Left forelimb (tissue), 1 donor: ENCODE measurements at regions not wholly inside any gene's neighbourhood (a gene's known extent, or its start where the extent isn't known, plus 50 kb on each side); places are given as distances from the start of the nearest gene placed in this dataset.

Source experiments
- DNase-seq: peaks from one replicate; pipeline ENCODE4 v3.0.0-alpha.2; 2018; ENCODE audit warnings: low spot score

GRCh38 chr1:177789956-177790355 lies 179.9 kb downstream of the SEC16B start:
- no peak for DNase-seq

- no peak for DNase-seq
Observed at GRCh38 chr1:177786176-177786745, 183.6 kb downstream of the SEC16B start.

GRCh38 chr1:177784936-177785335 lies 184.9 kb downstream of the SEC16B start:
- DNase-seq: no peak

GRCh38 chr1:177784409-177784808 lies 185.4 kb downstream of the SEC16B start:
- no peak for DNase-seq

- no peak for DNase-seq
Observed at GRCh38 chr1:177783051-177783450, 186.8 kb downstream of the SEC16B start.

- DNase-seq: no peak
Observed at GRCh38 chr1:177780096-177780700, 189.7 kb downstream of the SEC16B start.

- DNase-seq: no peak
Observed at GRCh38 chr1:177779166-177779965, 190.5 kb downstream of the SEC16B start.

- no peak for DNase-seq
Observed at GRCh38 chr1:177775924-177776323, 193.9 kb downstream of the SEC16B start.

GRCh38 chr1:177772386-177772960 lies 197.4 kb downstream of the SEC16B start:
- no peak for DNase-seq

- DNase-seq: no peak
Observed at GRCh38 chr1:177771688-177772087, 198.2 kb downstream of the SEC16B start.

GRCh38 chr1:177770096-177770495 lies 199.8 kb downstream of the SEC16B start:
- DNase-seq: no peak

GRCh38 chr1:177755851-177756560 lies 213.9 kb downstream of the SEC16B start:
- no peak for DNase-seq

GRCh38 chr1:177754603-177755002 lies 215.3 kb downstream of the SEC16B start:
- DNase-seq: no peak

GRCh38 chr1:177753655-177754054 lies 216.2 kb downstream of the SEC16B start:
- DNase-seq: no peak

- DNase-seq: no peak
Observed at GRCh38 chr1:177748080-177748801, 221.6 kb downstream of the SEC16B start.

- no peak for DNase-seq
Observed at GRCh38 chr1:177746155-177746554, 223.7 kb downstream of the SEC16B start.

- DNase-seq: no peak
Observed at GRCh38 chr1:177744906-177745305, 225.0 kb downstream of the SEC16B start.

- no peak for DNase-seq
Observed at GRCh38 chr1:177741476-177741875, 228.4 kb downstream of the SEC16B start.

- no peak for DNase-seq
Observed at GRCh38 chr1:177739780-177740179, 230.1 kb downstream of the SEC16B start.

GRCh38 chr1:177737456-177737855 lies 232.4 kb downstream of the SEC16B start:
- DNase-seq: no peak

GRCh38 chr1:177732178-177732577 lies 237.7 kb downstream of the SEC16B start:
- DNase-seq: no peak

- DNase-seq: no peak
Observed at GRCh38 chr1:177729646-177730045, 240.2 kb downstream of the SEC16B start.
